Activated naive CD8-positive, alpha-beta T cell treated with anti-CD3 and anti-CD28 coated beads, Interleukin-2, amount 10 ng/mL, durations not matched to agents 7 days and 5 days (primary cell): ENCODE measurements at regions not wholly inside any gene's neighbourhood (a gene's known extent, or its start where the extent isn't known, plus 50 kb on each side); places are given as distances from the start of the nearest gene placed in this dataset.

Experiments used
- ATAC-seq: fragments of 150-1000 bp; cut with Tn5 transposase; one replicate; pipeline ENCODE4 v1.10.0; 2021; ENCODE audit warnings: low read depth, moderate library complexity
- POLR2A ChIA-PET: fragments of 350-600 bp; sonication (Branson Sonifier 250); formaldehyde crosslinking; loops from one replicate; lab custom pipeline; 2021; ENCODE audit warnings: antibody characterized with exemption; lab: Charles Lee
- DNase-seq: peaks from one replicate; pipeline ENCODE4 v3.0.0; 2021
- H3K27ac Mint-ChIP-seq: one replicate; pipeline ENCODE4 v1.8.0; 2022; ENCODE audit warnings: mild to moderate bottlenecking, mixed read lengths
- H3K27me3 Mint-ChIP-seq: one replicate; pipeline ENCODE4 v1.8.0; 2022; ENCODE audit warnings: mild to moderate bottlenecking, moderate library complexity, mixed read lengths
- H3K36me3 Mint-ChIP-seq: one replicate; pipeline ENCODE4 v1.8.0; 2021; ENCODE audit warnings: mild to moderate bottlenecking, mixed read lengths
- H3K4me1 Mint-ChIP-seq: one replicate; pipeline ENCODE4 v1.8.0; 2021; ENCODE audit warnings: mixed read lengths
- H3K4me3 Mint-ChIP-seq: one replicate; pipeline ENCODE4 v1.8.0; 2022; ENCODE audit warnings: mild to moderate bottlenecking, moderate library complexity, mixed read lengths
- H3K9me3 Mint-ChIP-seq: one replicate; pipeline ENCODE4 v1.8.0; 2021; ENCODE audit warnings: mixed read lengths

- ATAC-seq (no peak), DNase-seq (no peak)
- POLR2A ChIA-PET: no interaction called here
- no peaks in the 10 kb centered on the region for H3K27me3 Mint-ChIP-seq
- no peak overlapping the region for H3K4me3 Mint-ChIP-seq
- H3K4me1 Mint-ChIP-seq: no peaks in the 10 kb centered on the region
- no peaks in the 10 kb centered on the region for H3K36me3 Mint-ChIP-seq
- H3K9me3 Mint-ChIP-seq: peaks cover 3% of the 10 kb centered on the region
- no peak overlapping the region for H3K27ac Mint-ChIP-seq
These were observed 1155.4 kb downstream of the BCL11A start for GRCh38 chr2:59398081-59398480.

GRCh38 chr2:59395119-59395518 lies 1154.0 kb upstream of the FANCL start:
- no peaks in the 10 kb centered on the region for H3K4me1 Mint-ChIP-seq
- H3K9me3 Mint-ChIP-seq: no peaks in the 10 kb centered on the region
- no peaks in the 10 kb centered on the region for H3K27me3 Mint-ChIP-seq
- POLR2A ChIA-PET: no interaction called here
- no peaks in the 10 kb centered on the region for H3K36me3 Mint-ChIP-seq
- DNase-seq (no peak), ATAC-seq (no peak)
- H3K4me3 Mint-ChIP-seq: no peak overlapping the region
- no peak overlapping the region for H3K27ac Mint-ChIP-seq

GRCh38 chr2:59391896-59392295 lies 1150.8 kb upstream of the FANCL start:
- Mint-ChIP-seq H3K4me1 (no peaks in the 10 kb centered on the region), H3K27ac (no peak overlapping the region), H3K27me3 (no peaks in the 10 kb centered on the region), H3K4me3 (no peak overlapping the region), H3K36me3 (no peaks in the 10 kb centered on the region), H3K9me3 (no peaks in the 10 kb centered on the region)
- POLR2A ChIA-PET: no interaction called here
- DNase-seq (no peak), ATAC-seq (no peak)

- H3K36me3 Mint-ChIP-seq: no peaks in the 10 kb centered on the region
- H3K27ac Mint-ChIP-seq: no peak overlapping the region
- H3K4me1 Mint-ChIP-seq: no peaks in the 10 kb centered on the region
- POLR2A ChIA-PET: no interaction called here
- no peak overlapping the region for H3K4me3 Mint-ChIP-seq
- no peaks in the 10 kb centered on the region for H3K9me3 Mint-ChIP-seq
- ATAC-seq (no peak), DNase-seq (no peak)
- no peaks in the 10 kb centered on the region for H3K27me3 Mint-ChIP-seq
These were observed 1149.5 kb upstream of the FANCL start for GRCh38 chr2:59390581-59390980.

DNA sequence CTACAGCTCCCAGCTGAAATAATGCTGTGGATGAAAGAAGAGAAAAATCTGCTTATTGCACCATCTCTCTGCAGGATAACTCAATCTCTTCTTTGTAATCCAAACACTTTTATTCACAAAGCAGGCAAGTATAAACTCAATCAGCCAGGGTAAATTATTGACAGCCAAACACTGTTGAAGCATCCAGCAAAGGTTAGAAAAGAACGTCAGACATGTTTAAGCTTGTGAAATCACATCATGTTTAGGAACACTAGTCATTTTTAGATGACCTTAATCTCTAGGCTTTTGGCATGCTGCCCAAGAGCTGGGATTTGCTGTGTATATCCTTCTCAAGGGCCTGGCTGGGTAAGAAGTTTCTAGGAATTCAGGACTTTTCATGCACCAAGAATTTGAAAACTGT lies 1148.1 kb upstream of the FANCL start:
- Mint-ChIP-seq H3K9me3 (no peaks in the 10 kb centered on the region), H3K27me3 (no peaks in the 10 kb centered on the region), H3K4me1 (no peaks in the 10 kb centered on the region), H3K4me3 (no peak overlapping the region), H3K27ac (no peak overlapping the region), H3K36me3 (no peaks in the 10 kb centered on the region)
- no peak for DNase-seq
- no peak for ATAC-seq
- POLR2A ChIA-PET: no interaction called here

DNA sequence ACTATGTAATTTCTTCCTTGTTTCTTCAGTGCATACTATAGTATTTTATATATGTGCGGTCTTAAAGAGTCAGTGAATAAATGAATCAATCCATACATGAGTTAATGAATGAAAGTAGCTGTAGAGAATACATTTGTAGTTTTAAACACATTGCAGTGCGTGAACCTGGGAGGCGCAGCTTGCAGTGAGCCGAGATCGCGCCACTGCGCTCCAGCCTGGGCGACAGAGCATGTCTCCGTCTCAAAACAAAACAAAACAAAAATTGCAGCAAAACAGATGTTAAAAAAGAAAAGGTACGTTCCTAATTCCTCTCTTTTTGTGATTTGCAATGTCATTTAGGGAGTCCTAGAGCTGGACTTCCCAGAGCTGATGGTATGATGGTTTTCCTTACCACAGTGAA lies 1144.8 kb upstream of the FANCL start:
- Mint-ChIP-seq H3K27ac (no peak overlapping the region), H3K9me3 (no peaks in the 10 kb centered on the region), H3K4me3 (no peak overlapping the region), H3K4me1 (no peaks in the 10 kb centered on the region), H3K27me3 (no peaks in the 10 kb centered on the region), H3K36me3 (no peaks in the 10 kb centered on the region)
- no peak for ATAC-seq
- DNase-seq: no peak
- POLR2A ChIA-PET: no interaction called here

GRCh38 chr2:59383473-59383872 lies 1142.3 kb upstream of the FANCL start:
- Mint-ChIP-seq H3K27me3 (no peaks in the 10 kb centered on the region), H3K4me3 (no peak overlapping the region), H3K27ac (no peak overlapping the region), H3K36me3 (no peaks in the 10 kb centered on the region), H3K9me3 (no peaks in the 10 kb centered on the region), H3K4me1 (no peaks in the 10 kb centered on the region)
- ATAC-seq (no peak), DNase-seq (no peak)
- POLR2A ChIA-PET: no interaction called here

- no peaks in the 10 kb centered on the region for H3K36me3 Mint-ChIP-seq
- peaks cover 2% of the 10 kb centered on the region for H3K27me3 Mint-ChIP-seq
- POLR2A ChIA-PET: no interaction called here
- DNase-seq (no peak), ATAC-seq (no peak)
- H3K27ac Mint-ChIP-seq: no peak overlapping the region
- H3K4me1 Mint-ChIP-seq: no peaks in the 10 kb centered on the region
- H3K4me3 Mint-ChIP-seq: no peak overlapping the region
- H3K9me3 Mint-ChIP-seq: peaks cover 2% of the 10 kb centered on the region
These were observed 1137.0 kb upstream of the FANCL start for GRCh38 chr2:59378127-59378526.

DNA sequence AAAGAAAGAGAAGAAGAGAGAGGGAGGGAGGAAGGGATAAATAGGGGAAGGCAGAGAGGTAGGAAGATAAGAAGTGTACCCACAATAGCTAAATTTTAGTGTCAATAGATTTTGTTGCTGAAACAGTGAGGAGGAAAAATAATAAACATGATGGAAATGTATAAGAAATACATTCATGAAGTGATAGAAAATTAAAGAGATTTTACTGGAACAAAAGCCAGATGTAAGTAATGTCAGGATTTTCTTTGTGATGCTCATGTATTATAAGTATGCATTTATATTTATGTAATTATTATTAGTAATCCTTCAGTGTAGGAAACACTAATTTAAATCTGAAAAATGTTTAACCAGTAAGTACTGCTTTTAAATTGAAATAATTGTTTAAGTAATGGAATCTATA lies 1125.2 kb upstream of the FANCL start:
- no peak for DNase-seq
- POLR2A ChIA-PET: no interaction called here
- no peak overlapping the region for H3K27ac Mint-ChIP-seq
- H3K4me3 Mint-ChIP-seq: no peak overlapping the region
- no peaks in the 10 kb centered on the region for H3K4me1 Mint-ChIP-seq
- H3K36me3 Mint-ChIP-seq: no peaks in the 10 kb centered on the region
- H3K27me3 Mint-ChIP-seq: no peaks in the 10 kb centered on the region
- no peaks in the 10 kb centered on the region for H3K9me3 Mint-ChIP-seq
- ATAC-seq: no peak

- no peak for ATAC-seq
- no peaks in the 10 kb centered on the region for H3K9me3 Mint-ChIP-seq
- H3K36me3 Mint-ChIP-seq: no peaks in the 10 kb centered on the region
- DNase-seq: no peak
- H3K4me3 Mint-ChIP-seq: no peak overlapping the region
- POLR2A ChIA-PET: no interaction called here
- no peaks in the 10 kb centered on the region for H3K27me3 Mint-ChIP-seq
- H3K4me1 Mint-ChIP-seq: no peaks in the 10 kb centered on the region
- H3K27ac Mint-ChIP-seq: no peak overlapping the region
These were observed 1113.4 kb upstream of the FANCL start for GRCh38 chr2:59354498-59354897.

DNA sequence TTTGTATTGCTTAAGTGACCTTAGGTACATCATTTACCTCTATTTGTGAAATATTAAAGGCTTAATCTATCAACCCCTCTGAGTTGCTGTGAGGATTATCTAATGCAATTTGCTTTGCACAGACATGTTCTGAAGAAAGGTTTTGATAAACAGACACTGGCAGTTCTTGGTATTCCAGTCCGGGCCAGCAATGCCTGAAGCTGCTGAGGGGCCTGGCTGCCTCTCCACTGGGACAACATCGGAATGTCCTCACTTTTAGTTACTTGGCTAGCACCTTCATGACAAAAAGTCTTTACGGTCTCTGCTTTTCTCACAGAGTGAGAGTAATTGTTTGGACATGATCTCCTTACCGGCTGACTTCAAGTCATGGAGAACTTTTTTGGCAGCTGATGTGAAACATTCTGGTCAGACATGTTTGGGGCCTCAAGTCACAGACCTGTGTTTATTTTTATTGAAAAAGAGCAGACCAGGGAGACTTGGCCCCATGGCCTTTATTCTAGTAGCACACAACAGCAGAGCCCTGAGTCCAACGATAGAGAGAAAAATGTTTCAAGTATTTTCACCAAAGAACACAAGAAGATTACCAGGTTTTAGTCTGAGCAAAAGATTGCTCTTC lies 1112.3 kb upstream of the FANCL start:
- Mint-ChIP-seq H3K9me3 (no peaks in the 10 kb centered on the region), H3K27ac (no peak overlapping the region), H3K4me3 (no peak overlapping the region), H3K36me3 (no peaks in the 10 kb centered on the region), H3K27me3 (no peaks in the 10 kb centered on the region), H3K4me1 (no peaks in the 10 kb centered on the region)
- POLR2A ChIA-PET: no interaction called here
- ATAC-seq (no peak), DNase-seq (no peak)

- no peaks in the 10 kb centered on the region for H3K4me1 Mint-ChIP-seq
- H3K36me3 Mint-ChIP-seq: no peaks in the 10 kb centered on the region
- POLR2A ChIA-PET: no interaction called here
- no peak overlapping the region for H3K4me3 Mint-ChIP-seq
- H3K27ac Mint-ChIP-seq: no peak overlapping the region
- H3K27me3 Mint-ChIP-seq: no peaks in the 10 kb centered on the region
- DNase-seq: no peak
- no peak for ATAC-seq
- H3K9me3 Mint-ChIP-seq: no peaks in the 10 kb centered on the region
These were observed 1101.0 kb upstream of the FANCL start for GRCh38 chr2:59342166-59342565.

DNA sequence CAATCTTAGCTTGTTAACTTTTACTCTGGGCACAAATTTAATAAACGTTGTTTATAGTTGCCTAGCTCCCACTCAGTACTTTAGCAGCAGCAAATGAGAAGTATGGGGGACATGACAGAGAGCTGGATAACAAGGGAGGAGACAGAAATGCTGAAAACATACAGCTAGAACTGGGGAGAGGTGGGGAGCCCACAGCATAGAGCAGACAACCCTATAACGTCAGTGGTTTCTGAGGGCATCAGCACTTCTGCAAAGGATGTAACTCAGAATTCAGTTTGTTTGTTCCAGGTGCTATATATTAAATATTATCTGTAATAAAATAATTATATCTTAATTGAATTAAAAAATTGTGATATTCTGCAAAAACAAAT lies 1098.7 kb upstream of the FANCL start:
- DNase-seq (no peak), ATAC-seq (no peak)
- POLR2A ChIA-PET: no interaction called here
- H3K27me3 Mint-ChIP-seq: no peaks in the 10 kb centered on the region
- H3K4me1 Mint-ChIP-seq: no peaks in the 10 kb centered on the region
- H3K4me3 Mint-ChIP-seq: no peak overlapping the region
- no peaks in the 10 kb centered on the region for H3K36me3 Mint-ChIP-seq
- H3K9me3 Mint-ChIP-seq: no peaks in the 10 kb centered on the region
- H3K27ac Mint-ChIP-seq: no peak overlapping the region

GRCh38 chr2:59339121-59339836 lies 1098.2 kb upstream of the FANCL start:
- ATAC-seq: no peak
- H3K9me3 Mint-ChIP-seq: no peaks in the 10 kb centered on the region
- no peak for DNase-seq
- no peaks in the 10 kb centered on the region for H3K27me3 Mint-ChIP-seq
- H3K36me3 Mint-ChIP-seq: no peaks in the 10 kb centered on the region
- POLR2A ChIA-PET: no interaction called here
- no peak overlapping the region for H3K27ac Mint-ChIP-seq
- H3K4me1 Mint-ChIP-seq: no peaks in the 10 kb centered on the region
- no peak overlapping the region for H3K4me3 Mint-ChIP-seq
